ENCODE measurements at regions not wholly inside any gene's neighbourhood (a gene's known extent, or its start where the extent isn't known, plus 50 kb on each side); places are given as distances from the start of the nearest gene placed in this dataset.

GRCh38 chr10:14383266-14383665 is 52.5 kb upstream of the FRMD4A start:
- Histone ChIP-seq H4K8ac (ENCODE audit: extremely low read depth, insufficient read depth, low read length) (no peak overlapping the region), H3K27me3 (replicated peaks in 1 of 4; ENCODE audit: control insufficient read depth in 3 of 4, extremely low read depth in 1 of 4, insufficient read depth in 3 of 4, low read length in 3 of 4) (no peaks in the 10 kb centered on the region), H2BK15ac (ENCODE audit: low read length) (no peak overlapping the region), H3K56ac (replicated peaks; ENCODE audit: insufficient read length, low read depth, low read length) (no peak overlapping the region), H2BK5ac (ENCODE audit: low read depth, low read length) (no peak overlapping the region), H3K27ac (ENCODE audit: low read depth, low read length) (no peak overlapping the region), H3K4me3 (ENCODE audit: extremely low read depth in 1 of 4, insufficient read depth in 2 of 4, low read depth in 3 of 4, low read length in 4 of 4) (no peak overlapping the region), H2BK20ac (ENCODE audit: low read length) (no peak overlapping the region), H4K91ac (replicated peaks; ENCODE audit: insufficient read length, low read length) (no peak overlapping the region), H2BK120ac (replicated peaks; ENCODE audit: low read depth, low read length) (no peak overlapping the region), H3K9me3 (ENCODE audit: insufficient read depth in 2 of 2, low read depth in 1 of 2, low read length in 1 of 2) (no peaks in the 10 kb centered on the region), H2AK5ac (ENCODE audit: low read depth, low read length) (no peak overlapping the region), H3K23ac (ENCODE audit: insufficient read length) (no peak overlapping the region), H4K5ac (ENCODE audit: insufficient read length, low read depth, low read length) (no peak overlapping the region), H3K79me2 (ENCODE audit: control insufficient read depth in 1 of 2, insufficient read depth in 2 of 2, low read length in 2 of 2) (no peaks in the 10 kb centered on the region), H3K79me1 (ENCODE audit: low read depth, low read length) (no peaks in the 10 kb centered on the region), H3K4ac (replicated peaks; ENCODE audit: insufficient read length, low read depth, low read length) (no peak overlapping the region), H3K14ac (ENCODE audit: insufficient read length) (no peak overlapping the region), H2AFZ (ENCODE audit: low read length) (no peak overlapping the region), H3K36me3 (ENCODE audit: control insufficient read depth in 2 of 4, insufficient read depth in 4 of 4, low read length in 3 of 4) (no peaks in the 10 kb centered on the region), H3K4me1 (replicated peaks in 1 of 4; ENCODE audit: control insufficient read depth in 3 of 4, insufficient read depth in 4 of 4, low read length in 3 of 4) (peaks cover 0 to 6% (median 0%) of the 10 kb centered on the region in 4 experiments; a peak in 2 of 7 replicates), H4K20me1 (replicated peaks in 1 of 2; ENCODE audit: control insufficient read depth in 1 of 2, insufficient read depth in 2 of 2, low read length in 2 of 2) (no peaks in the 10 kb centered on the region), H3K23me2 (ENCODE audit: low read depth, low read length) (no peaks in the 10 kb centered on the region; the same call in 1 of the 2 replicates), H3K9ac (replicated peaks in 1 of 4; ENCODE audit: extremely low read depth in 1 of 4, low read depth in 3 of 4, low read length in 3 of 4) (no peak overlapping the region), H3K4me2 (ENCODE audit: insufficient read depth in 1 of 2, low read depth in 2 of 2, low read length in 2 of 2) (no peak overlapping the region), H3K18ac (ENCODE audit: extremely low read depth, low read length) (no peak overlapping the region), H2BK12ac (ENCODE audit: low read depth, low read length) (no peak overlapping the region)
- TF ChIP-seq SUZ12 (IDR thresholded peaks at IDR 0.05; ENCODE audit: low read length), result no peak
- TF ChIP-seq ZNF274 (IDR thresholded peaks at IDR 0.05; ENCODE audit: borderline replicate concordance, extremely low read depth, low read length), result no peak
- no peak for TF ChIP-seq CBX8 (IDR thresholded peaks at IDR 0.05; ENCODE audit: borderline replicate concordance, low read depth, low read length)
- no peak for TF ChIP-seq BACH1 (IDR thresholded peaks at IDR 0.05; ENCODE audit: low read length)
- no peak for TF ChIP-seq BRCA1 (IDR thresholded peaks at IDR 0.05; ENCODE audit: low read depth, low read length)
- no peak for TF ChIP-seq NRF1 (IDR thresholded peaks at IDR 0.05; ENCODE audit: low read depth, low read length)
- no peak for TF ChIP-seq KDM5A (IDR thresholded peaks at IDR 0.05; ENCODE audit: low read length)
- no peak for TF ChIP-seq GABPA (IDR thresholded peaks at IDR 0.05; ENCODE audit: borderline replicate concordance, insufficient read depth, low read length)
- TF ChIP-seq HDAC6 (IDR thresholded peaks at IDR 0.05; ENCODE audit: low read depth, low read length), result no peak
- DNase-seq (ENCODE audit: low read depth in 1 of 2, low spot score in 2 of 2), result no peak
- WGBS, 2 experiments (ENCODE audit: extremely low coverage in 1 of 2, insufficient coverage in 1 of 2, insufficient read length in 1 of 2, insufficient replicate concordance in 2 of 2, low coverage in 1 of 2, low lambda C conversion rate in 2 of 2, missing lambda C conversion rate in 1 of 2), result 95% methylated on average over 7 of the region's 7 CpGs; no CpG with 5 or more reads in 1 of the 2 experiments
- no peak for FAIRE-seq
- ChIA-PET CTCF (ENCODE audit: partially characterized antibody) (interaction anchor here (1.1 to 2.1 kb wide), 4 partner anchors 13 to 182 kb away, joined by 3 to 8 read pairs (median 4); no protein-coding TSS in a partner anchor), POLR2A (ENCODE audit: partially characterized antibody) (no interaction called here)

Measured in H1 (cell line).